Adipocyte (in vitro differentiated cells): ENCODE measurements at regions not wholly inside any gene's neighbourhood (a gene's known extent, or its start where the extent isn't known, plus 50 kb on each side); places are given as distances from the start of the nearest gene placed in this dataset.

ENCODE experiments used
- DNase-seq: peaks from one replicate; pipeline ENCODE4 v3.0.0-alpha.2; 2015; ENCODE audit warnings: low read depth
- H3K27me3 ChIP-seq: replicated peaks from 2 replicates; pipeline ENCODE4 v1.7.0; 2013; ENCODE audit warnings: mild to moderate bottlenecking, low read length, moderate library complexity; ENCODE audit not compliant: control insufficient read depth, insufficient read depth
- H3K36me3 ChIP-seq: 2 replicates; pipeline ENCODE4 v1.7.0; 2013; ENCODE audit warnings: low read length, mild to moderate bottlenecking, moderate library complexity; ENCODE audit not compliant: control insufficient read depth, insufficient read depth, severe bottlenecking
- H3K4me1 ChIP-seq: 2 replicates; pipeline ENCODE4 v1.7.0; 2013; ENCODE audit warnings: mild to moderate bottlenecking, low read length, moderate library complexity; ENCODE audit not compliant: control insufficient read depth, insufficient read depth
- H3K4me3 ChIP-seq: 2 replicates; pipeline ENCODE4 v1.7.0; 2013; ENCODE audit warnings: mild to moderate bottlenecking, low read length, moderate library complexity
- H3K9ac ChIP-seq: 2 replicates; pipeline ENCODE4 v1.7.0; 2013; ENCODE audit warnings: mild to moderate bottlenecking, low read length, moderate library complexity
- H3K9me3 ChIP-seq: 2 replicates; pipeline ENCODE4 v1.7.0; 2013; ENCODE audit warnings: mild to moderate bottlenecking, low read length, moderate library complexity; ENCODE audit not compliant: control insufficient read depth

GRCh38 chr19:29418201-29418600 is 107.6 kb upstream of the VSTM2B start:
- Histone ChIP-seq H3K9ac (no peak overlapping the region), H3K9me3 (no peaks in the 10 kb centered on the region), H3K36me3 (no peaks in the 10 kb centered on the region), H3K4me3 (no peak overlapping the region), H3K27me3 (no peaks in the 10 kb centered on the region), H3K4me1 (no peaks in the 10 kb centered on the region)
- no peak for DNase-seq

- Histone ChIP-seq H3K9ac (no peak overlapping the region), H3K9me3 (no peaks in the 10 kb centered on the region), H3K4me1 (no peaks in the 10 kb centered on the region), H3K4me3 (no peak overlapping the region), H3K36me3 (no peaks in the 10 kb centered on the region), H3K27me3 (no peaks in the 10 kb centered on the region)
- DNase-seq: no peak
Observed at GRCh38 chr19:29420065-29420464, 105.7 kb upstream of the VSTM2B start.

- H3K36me3 ChIP-seq: no peaks in the 10 kb centered on the region
- H3K9me3 ChIP-seq: no peaks in the 10 kb centered on the region
- H3K9ac ChIP-seq: no peak overlapping the region
- H3K4me1 ChIP-seq: no peaks in the 10 kb centered on the region
- H3K27me3 ChIP-seq: no peaks in the 10 kb centered on the region
- DNase-seq: no peak
- no peak overlapping the region for H3K4me3 ChIP-seq
Observed at GRCh38 chr19:29420482-29421195, 105.2 kb upstream of the VSTM2B start.

GRCh38 chr19:29421196-29421545 is 104.6 kb upstream of the VSTM2B start:
- no peaks in the 10 kb centered on the region for H3K9me3 ChIP-seq
- DNase-seq: no peak
- no peaks in the 10 kb centered on the region for H3K27me3 ChIP-seq
- H3K4me3 ChIP-seq: no peak overlapping the region
- no peaks in the 10 kb centered on the region for H3K4me1 ChIP-seq
- no peaks in the 10 kb centered on the region for H3K36me3 ChIP-seq
- no peak overlapping the region for H3K9ac ChIP-seq

- H3K36me3 ChIP-seq: no peaks in the 10 kb centered on the region
- no peak overlapping the region for H3K4me3 ChIP-seq
- peaks cover 5% of the 10 kb centered on the region for H3K9me3 ChIP-seq
- H3K4me1 ChIP-seq: no peaks in the 10 kb centered on the region
- H3K9ac ChIP-seq: no peak overlapping the region
- no peak for DNase-seq
- H3K27me3 ChIP-seq: no peaks in the 10 kb centered on the region
Observed at GRCh38 chr19:29422047-29422446, 103.7 kb upstream of the VSTM2B start.

DNA sequence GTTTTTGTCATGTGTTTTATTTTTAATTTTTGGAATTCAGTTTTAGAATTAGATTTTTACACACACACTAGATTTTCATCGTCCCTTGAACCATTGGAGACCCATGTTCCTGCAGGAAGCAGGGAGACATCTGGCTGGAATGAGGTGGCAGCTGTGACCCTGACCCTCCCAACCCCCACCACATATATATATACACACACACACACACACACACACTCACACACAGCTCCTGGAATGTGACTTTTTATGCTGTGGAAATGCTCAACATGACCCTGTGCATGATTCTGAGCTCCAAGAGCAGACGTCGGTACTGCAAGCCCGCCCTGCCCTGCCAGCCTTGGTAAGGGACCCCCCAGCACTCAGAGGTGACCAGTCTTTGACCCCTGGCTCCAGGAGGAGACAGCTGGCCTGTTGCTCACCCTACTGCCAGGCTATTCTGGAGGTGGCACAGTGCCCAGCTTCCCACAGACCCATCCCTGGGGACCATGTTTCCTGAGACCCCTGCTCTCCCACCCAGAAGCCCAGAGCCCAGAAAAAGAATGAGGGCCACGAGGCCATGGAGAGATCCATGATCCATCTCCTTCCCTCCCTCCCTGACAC is 103.2 kb upstream of the VSTM2B start:
- Histone ChIP-seq H3K36me3 (no peaks in the 10 kb centered on the region), H3K9ac (no peak overlapping the region), H3K4me3 (no peak overlapping the region), H3K9me3 (peaks cover 9% of the 10 kb centered on the region), H3K4me1 (no peaks in the 10 kb centered on the region), H3K27me3 (peaks cover 4% of the 10 kb centered on the region)
- no peak for DNase-seq

- Histone ChIP-seq H3K27me3 (peaks cover 4% of the 10 kb centered on the region), H3K4me3 (no peak overlapping the region)
Observed at GRCh38 chr19:29428071-29428470, 97.7 kb upstream of the VSTM2B start.

DNA sequence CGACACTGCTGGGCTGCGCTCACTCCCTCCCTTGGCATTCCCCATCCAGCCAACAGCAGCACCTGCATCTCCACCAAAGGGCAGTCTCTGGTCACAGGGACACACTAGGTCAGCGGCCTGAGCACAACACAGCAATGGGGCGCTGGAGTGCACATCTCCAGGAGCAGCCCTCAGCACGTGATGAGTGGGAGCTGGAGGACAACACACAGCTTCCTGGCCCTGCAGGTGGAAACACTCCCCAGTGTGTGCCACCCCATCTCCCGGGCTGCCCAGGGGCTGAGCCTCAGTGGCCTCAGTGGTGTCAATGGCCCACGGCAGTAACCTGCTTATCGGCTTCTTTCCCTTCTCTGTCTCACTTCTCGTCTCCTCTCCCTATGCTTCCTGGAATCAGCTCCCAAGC is 96.8 kb upstream of the VSTM2B start:
- H3K4me3 ChIP-seq: no peak overlapping the region
- DNase-seq: no peak
- no peak overlapping the region for H3K9ac ChIP-seq
- no peaks in the 10 kb centered on the region for H3K36me3 ChIP-seq
- no peaks in the 10 kb centered on the region for H3K4me1 ChIP-seq
- peaks cover 9% of the 10 kb centered on the region for H3K9me3 ChIP-seq
- H3K27me3 ChIP-seq: peaks cover 4% of the 10 kb centered on the region

More at GRCh38 chr19:29428071-29428470, 97.7 kb upstream of the VSTM2B start:
- no peak overlapping the region for H3K9ac ChIP-seq
- H3K36me3 ChIP-seq: no peaks in the 10 kb centered on the region
- H3K4me1 ChIP-seq: no peaks in the 10 kb centered on the region
- peaks cover 9% of the 10 kb centered on the region for H3K9me3 ChIP-seq
- DNase-seq: no peak

- no peak for DNase-seq
- Histone ChIP-seq H3K27me3 (peaks cover 4% of the 10 kb centered on the region), H3K9me3 (peaks cover 9% of the 10 kb centered on the region), H3K36me3 (no peaks in the 10 kb centered on the region), H3K4me3 (no peak overlapping the region), H3K9ac (no peak overlapping the region), H3K4me1 (no peaks in the 10 kb centered on the region)
Observed at GRCh38 chr19:29429581-29429980, 96.2 kb upstream of the VSTM2B start.

- H3K9me3 ChIP-seq: peaks cover 9% of the 10 kb centered on the region
- no peak overlapping the region for H3K4me3 ChIP-seq
- no peaks in the 10 kb centered on the region for H3K36me3 ChIP-seq
- no peaks in the 10 kb centered on the region for H3K4me1 ChIP-seq
- H3K9ac ChIP-seq: no peak overlapping the region
- H3K27me3 ChIP-seq: peaks cover 4% of the 10 kb centered on the region
- no peak for DNase-seq
Observed at GRCh38 chr19:29431332-29431731, 94.5 kb upstream of the VSTM2B start.

GRCh38 chr19:29432677-29433076 is 93.1 kb upstream of the VSTM2B start:
- no peak overlapping the region for H3K9ac ChIP-seq
- DNase-seq: no peak
- no peaks in the 10 kb centered on the region for H3K36me3 ChIP-seq
- H3K4me3 ChIP-seq: no peak overlapping the region
- no peaks in the 10 kb centered on the region for H3K4me1 ChIP-seq
- no peaks in the 10 kb centered on the region for H3K27me3 ChIP-seq
- no peaks in the 10 kb centered on the region for H3K9me3 ChIP-seq
